ENCODE measurements at regions not wholly inside any gene's neighbourhood (a gene's known extent, or its start where the extent isn't known, plus 50 kb on each side); places are given as distances from the start of the nearest gene placed in this dataset.

DNA sequence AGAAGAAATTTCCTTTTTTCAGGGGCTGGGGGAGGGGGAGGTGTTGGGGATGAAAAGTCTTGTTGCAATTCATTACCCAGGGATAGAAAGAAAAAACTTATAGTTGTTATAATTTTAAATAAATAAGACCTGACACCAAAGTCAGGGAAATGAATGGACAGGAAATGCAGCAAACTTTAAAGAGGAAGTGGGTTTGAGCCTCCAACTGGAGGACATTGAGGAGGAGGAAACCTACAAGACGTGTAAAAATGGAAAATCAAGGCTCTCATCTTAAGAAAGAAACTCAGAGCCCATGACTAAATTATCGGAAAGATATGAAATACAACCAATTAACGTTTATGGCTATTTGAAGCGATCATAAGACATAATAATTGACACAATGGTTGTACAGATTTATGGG lies 54.4 kb downstream of the NIBAN1 start:
- no peak for DNase-seq (ENCODE audit: low spot score)

DNA sequence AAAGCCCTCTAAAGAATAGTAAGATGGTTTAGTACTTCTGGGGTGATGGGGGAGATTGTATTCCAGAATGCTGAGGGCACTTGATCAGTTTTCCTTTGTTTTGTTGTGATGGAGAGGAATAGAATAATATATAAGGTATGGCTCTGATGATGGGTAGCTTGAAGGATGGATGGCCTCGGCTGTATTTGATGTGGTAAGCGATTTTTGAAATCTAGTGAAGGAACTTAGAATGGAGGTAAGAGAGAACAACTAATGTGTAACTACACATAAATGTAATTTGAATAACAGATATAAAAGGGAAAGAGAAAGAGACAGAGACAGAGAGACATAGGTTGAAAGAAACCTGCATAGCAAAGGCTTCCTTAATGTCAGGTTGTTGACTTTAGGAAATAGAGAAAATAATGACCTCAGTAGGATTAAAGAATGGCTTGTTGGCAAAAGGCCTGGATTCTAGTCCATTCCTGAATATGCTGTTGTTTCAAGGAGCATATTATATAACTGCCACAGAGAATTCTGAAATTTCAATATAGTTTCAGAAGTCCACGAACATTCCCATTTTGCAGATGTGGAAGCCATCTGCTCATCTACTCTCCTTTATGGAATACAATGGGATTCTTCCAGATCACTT lies 58.7 kb downstream of the NIBAN1 start:
- DNase-seq (ENCODE audit: low spot score) = no peak

DNA sequence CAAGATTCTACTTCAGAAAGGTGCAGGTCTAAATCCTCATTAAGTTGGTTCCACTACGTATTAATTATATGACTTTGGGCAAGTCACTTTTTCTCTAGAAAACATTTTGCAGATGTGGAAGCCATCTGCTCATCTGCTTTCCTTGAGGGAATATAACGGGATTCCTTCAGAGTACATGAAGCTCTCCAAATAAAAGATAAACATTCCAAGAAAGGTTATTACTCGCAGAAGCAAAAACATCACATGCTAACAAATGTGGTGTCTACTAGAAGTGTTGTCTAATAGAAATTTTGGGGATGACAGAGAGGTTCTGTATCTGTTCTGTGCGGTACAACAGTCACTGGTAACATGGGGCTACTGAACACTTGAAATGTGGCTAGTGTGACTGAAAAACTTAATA lies 60.2 kb downstream of the NIBAN1 start:
- DNase-seq (ENCODE audit: low spot score) = no peak

DNA sequence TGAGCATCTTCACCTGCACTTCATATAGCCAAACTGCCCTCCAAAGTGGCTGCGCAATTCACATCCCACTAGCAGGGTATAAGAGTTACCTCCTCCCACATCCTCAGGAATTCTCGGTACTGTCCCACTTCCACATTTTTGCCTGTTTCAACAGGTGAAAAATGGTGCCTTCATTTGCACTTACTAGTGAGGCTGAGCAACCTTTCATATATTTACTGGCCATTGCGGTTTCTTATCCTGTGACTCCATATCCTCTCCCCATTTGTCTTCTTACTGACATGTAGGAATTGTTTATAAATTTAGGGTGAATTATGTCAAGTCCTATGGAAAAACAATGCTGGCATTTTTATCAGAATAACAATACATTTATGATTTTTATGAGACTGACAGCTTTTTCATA lies 61.9 kb downstream of the NIBAN1 start:
- no peak for DNase-seq (ENCODE audit: low spot score)

DNA sequence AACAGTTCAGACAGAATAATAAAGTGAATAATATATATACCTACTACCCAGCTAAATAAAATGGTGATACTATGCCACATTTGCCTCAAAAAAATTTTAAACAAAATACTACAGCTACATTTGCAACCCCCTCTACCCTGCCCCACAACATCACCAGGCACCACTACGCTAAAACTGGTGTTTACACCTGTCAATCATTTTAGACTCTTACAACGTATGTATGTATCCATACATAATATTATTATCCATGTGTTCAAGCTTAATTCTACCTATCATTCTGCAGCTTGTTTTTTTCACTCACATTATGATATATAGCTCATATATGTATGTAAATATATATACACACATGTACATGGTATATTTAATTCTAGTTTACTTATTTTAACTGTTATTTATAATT lies 62.5 kb downstream of the NIBAN1 start:
- DNase-seq (ENCODE audit: low spot score) = no peak

DNA sequence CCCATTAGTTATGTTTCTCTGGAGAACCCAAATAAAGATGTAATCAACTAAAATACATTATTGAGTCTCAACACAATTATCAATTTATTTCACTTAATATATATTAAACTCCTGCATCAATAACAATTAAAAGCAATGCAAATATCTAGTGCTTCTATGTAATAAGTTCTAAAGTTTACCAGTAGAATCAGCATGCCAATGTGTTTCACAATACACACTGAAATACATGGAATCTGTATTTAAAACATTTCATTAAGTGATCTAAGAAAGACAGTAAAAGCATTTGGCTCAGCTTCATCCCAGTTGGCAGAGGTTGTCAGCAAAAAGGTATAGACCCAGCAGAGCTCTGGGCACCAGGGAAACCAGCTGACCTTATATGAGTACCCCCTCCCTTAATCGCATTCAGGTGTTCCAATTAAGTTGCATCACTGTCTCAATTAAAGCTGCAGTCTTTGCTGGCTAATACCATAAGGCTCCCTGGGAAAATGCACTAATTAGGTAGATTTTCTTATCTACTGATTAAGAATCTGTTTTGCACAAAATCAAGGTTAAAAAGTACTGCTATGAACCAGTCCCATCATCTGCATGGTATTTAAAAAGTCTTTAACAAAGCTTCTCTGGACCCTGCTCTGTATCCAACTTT lies 63.1 kb downstream of the NIBAN1 start:
- no peak for DNase-seq (ENCODE audit: low spot score)

DNA sequence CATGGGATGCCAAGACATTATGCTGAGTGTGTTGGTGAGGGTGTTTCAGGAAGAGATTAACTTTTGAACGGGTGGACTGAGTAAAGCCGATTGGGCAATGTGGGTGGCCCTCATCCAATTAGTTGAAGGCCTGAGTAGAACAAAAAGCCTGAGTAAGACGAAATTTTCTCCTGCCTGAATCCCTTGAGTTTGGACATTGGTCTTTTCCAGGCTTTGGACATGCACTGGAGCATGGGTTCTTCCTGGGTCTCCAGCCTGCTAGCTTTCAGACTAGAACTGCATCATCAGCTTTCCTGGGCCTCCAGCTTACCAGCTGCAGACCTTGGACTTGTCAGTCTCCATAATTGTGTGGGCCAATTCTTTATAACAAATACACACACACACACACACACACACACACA lies 63.6 kb downstream of the NIBAN1 start:
- DNase-seq (ENCODE audit: low spot score) = peak; percentile 49

DNA sequence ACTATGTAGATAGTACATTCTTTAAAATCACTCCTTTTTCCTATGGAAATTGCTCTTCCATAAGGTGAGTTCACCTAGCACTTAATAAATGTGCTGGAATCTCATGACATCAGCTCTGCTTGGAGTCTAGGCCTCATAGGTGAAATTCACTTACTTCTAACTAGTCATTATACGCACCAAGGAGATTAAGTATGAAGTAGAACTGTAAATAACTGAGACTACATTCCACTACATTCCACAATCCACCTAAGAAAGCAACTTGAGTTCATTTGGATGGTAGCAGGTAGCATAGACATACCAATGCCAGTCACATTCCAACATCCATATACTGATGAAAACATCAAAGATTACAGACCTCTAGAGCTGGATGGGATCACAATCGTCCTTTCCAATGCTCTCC lies 64.3 kb downstream of the NIBAN1 start:
- no peak for DNase-seq (ENCODE audit: low spot score)

DNA sequence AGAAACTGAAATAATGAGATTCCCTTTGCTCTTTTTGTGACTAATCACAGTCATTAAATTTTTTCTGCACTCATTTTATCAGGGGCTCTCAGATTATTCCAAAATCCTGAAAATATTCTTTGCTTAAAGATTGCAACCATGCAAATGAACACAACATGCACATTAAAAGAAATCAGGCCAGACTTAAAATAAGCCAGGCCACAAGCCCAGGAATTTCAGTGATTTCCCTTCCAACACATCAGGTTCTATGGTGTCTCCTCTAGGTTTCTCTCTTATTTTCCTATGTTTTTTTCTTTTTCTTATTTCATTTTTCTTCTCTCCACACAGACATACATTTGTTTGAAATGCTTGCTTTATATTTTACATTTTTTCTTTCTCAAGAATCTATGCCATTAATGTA lies 65.3 kb downstream of the NIBAN1 start:
- DNase-seq (ENCODE audit: low spot score) = no peak

DNA sequence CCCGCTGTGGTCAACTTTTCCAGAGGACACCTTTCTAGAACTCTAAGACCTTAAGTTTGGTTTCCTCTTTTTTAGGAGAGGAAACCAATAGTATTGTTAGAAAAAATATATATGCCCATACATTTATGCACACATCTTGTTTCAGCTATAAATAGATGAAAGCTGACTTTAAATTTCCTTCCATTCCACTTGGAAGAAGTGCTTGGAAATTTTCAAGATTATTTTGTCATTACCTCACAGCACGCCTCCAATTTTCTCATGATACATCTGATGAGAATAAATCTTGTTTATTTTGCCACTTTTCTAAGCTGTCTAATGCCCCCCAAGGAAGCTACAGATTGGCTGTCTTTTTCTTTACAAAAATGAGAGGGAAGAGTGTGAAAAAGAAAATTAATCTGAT lies 65.8 kb downstream of the NIBAN1 start:
- no peak for DNase-seq (ENCODE audit: low spot score)

DNA sequence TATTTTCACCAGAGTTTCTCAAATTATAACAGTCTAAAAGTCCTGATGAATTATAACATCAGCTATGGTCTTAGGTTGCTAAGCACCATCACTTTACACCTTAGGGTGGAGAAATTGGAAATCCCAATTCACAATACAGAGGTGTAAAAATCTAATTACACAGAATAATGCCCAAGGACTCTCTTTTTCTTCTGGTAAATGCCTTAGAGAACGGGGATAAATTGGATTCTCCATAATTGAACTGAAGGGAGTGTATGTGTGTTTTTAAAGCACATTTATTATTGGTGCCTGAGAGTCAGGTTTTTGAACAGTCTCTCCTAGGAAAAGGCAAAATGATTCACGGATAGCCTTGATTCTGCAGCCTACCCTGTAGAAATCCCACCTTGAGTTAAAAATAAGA lies 66.8 kb downstream of the NIBAN1 start:
- no peak for DNase-seq (ENCODE audit: low spot score)

DNA sequence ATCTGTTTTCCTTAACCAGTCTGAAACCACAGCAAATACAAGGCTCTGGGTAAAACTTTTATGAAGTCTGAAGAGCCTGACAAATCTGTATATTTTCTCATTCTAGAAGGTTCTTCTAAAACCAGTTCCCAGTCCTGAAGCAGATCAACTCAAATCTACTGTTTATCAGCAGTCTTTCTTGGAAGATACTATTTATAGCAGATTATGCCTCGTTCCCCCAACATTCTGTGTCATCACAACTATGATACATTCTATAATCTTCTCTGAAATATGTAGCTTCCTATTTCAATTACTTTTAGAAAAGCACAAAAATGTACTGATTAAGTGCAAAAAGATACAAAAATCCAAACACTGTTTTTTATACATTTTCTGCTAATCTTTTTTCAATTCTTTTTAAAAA lies 67.5 kb downstream of the NIBAN1 start:
- DNase-seq (ENCODE audit: low spot score) = no peak

DNA sequence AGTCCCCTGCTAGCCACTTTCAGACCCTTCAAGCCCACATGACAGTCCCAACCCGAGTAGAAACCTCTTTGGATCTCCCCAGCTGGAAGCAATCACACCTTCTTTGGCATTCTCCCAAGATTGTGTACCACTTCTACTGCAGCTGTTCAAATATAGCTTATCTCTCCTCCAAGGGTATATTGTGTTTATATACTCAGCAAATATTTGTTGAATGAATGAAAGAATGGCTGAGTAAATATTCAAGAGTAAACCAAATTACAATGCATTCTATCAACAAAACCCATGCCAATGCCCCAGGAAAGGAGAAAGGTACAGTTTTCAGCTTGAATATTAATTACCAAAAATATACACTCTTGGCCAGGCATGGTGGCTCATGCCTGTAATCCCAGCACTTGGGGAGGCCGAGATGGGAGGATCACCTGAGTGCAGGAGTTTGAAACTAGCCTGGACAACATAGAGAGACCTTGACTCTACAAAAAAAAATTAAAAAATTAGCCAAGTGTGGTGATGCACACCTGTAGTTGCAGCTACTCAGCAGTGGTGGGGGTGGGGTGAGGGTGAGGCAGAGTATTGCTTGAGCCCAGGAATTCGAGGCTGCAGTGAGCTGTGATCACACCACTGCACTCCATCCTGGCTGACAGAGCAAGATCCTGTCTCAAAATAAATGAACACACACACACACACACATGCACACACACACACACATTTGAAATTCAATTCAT lies 68.5 kb downstream of the NIBAN1 start:
- no peak for DNase-seq (ENCODE audit: low spot score)

DNA sequence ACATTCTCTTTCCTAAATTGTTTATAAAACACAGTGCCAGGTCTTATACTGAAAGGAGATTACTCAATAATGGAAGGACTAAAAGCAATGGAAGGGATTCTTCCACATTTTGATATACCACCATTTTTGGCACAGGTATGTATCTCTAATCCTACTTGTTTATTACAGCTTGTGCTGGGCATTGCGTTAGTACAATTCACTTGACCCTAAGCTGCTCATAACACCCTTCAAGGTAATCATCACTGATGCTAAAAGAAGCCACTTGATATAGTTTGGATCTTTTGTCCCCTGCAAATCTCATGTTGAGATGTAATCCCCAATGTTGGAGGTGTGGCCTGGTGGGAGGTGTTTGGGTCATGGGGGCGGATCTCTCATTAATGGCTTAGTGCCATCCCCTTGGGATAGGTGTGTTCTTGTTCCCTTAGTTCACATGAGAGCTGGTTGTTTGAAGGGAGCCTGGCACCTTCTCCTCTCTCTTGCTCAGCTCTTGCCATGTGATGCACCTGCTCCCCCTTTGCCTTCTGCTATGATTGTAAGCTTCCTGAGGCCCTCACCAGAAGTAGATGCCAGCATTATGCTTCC lies 71.1 kb downstream of the NIBAN1 start:
- peak; percentile 20 for DNase-seq (ENCODE audit: low spot score)

DNA sequence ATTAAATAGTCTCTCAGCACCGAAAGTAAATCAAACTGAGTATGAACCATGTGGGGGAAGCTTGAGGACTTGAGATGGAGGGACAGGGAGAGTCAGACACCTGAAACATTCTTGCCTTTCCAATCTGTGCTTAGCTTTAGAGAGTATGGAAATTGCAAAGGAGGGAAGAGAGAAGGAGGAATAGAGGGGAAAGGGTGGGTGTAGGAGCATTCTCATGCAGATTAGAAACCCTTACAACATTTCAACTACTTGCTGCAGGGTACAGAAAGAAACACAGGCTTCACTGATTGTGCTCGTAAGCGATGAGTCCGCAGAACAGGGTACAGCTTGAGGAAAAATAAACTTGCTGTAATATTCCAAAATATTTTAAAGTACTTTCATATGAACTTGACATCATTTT lies 73.8 kb downstream of the NIBAN1 start:
- no peak for DNase-seq (ENCODE audit: low spot score)

DNA sequence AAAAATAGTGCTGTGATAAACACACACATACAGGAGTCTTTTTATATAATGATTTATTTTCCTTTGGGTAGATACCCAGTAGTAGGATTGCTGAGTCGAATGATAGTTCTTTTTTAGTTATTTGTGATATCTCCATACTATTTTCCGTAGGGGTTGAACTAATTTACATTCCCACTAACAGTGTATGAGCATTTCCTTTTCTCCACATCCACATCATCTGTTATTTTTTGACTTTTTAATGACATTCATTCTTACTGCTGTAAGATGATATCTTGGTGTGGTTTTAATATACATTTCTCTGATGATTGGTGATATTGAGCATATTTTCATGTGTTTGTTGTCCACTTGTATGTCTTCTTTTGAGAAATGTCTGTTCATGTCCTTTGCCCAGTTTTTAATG lies 78.3 kb downstream of the NIBAN1 start:
- DNase-seq (ENCODE audit: low spot score) = no peak

DNA sequence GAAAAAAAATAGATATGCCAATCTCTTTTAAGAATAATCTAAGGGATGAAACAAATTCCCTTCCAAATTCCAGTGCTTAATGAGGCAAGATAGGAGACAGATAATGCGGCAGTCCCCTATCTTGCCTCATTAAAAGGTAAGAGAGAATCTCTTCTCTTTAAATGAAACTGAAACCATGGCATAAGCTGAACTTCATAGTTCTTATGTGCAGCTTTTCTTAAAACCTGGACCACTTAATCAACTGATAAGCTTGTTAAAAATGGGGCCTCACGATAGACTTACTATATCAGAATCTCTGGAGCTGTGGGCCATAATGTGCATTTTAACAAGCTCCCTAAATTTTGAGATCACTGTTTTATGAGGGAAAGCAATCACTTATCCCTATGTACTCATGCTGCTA lies 79.2 kb downstream of the NIBAN1 start:
- no peak for DNase-seq (ENCODE audit: low spot score)

DNA sequence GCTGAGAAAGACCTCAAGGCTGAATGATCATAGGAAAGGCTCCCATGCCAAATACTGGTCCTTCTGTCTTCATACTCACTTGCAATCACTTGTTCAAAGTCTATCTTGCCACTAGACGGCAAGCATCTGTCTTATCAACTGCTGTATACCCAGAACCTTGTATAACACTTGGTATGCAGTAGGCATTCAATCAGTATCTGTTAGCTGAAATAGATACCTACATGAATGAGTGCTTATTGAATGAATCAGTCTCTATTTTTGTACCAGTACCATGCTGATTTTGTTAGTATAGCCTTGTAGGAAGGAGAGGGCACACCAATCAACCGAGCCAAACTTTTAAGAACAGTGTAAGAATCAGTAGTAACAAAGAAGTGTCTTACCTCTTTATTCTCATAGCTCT lies 80.6 kb downstream of the NIBAN1 start:
- DNase-seq (ENCODE audit: low spot score) = no peak

DNA sequence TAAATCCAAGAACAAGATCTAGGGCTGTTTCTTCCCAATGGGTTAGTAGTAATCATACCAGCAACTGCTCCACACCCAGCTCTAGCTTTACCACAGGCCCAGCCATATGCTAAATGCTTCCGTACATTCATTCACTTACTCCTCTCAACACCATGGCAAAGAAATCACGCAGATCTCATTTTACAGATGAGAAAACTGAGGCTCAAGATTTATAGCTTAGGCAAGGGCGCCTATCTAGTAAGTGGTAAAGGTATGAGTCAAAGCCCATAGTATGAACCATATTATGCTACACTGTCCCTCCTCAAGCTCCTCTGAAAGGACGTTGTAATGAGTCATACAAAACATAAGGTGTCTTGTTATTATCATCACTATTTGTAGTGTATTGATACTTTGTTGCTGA lies 82.2 kb downstream of the NIBAN1 start:
- no peak for DNase-seq (ENCODE audit: low spot score)

DNA sequence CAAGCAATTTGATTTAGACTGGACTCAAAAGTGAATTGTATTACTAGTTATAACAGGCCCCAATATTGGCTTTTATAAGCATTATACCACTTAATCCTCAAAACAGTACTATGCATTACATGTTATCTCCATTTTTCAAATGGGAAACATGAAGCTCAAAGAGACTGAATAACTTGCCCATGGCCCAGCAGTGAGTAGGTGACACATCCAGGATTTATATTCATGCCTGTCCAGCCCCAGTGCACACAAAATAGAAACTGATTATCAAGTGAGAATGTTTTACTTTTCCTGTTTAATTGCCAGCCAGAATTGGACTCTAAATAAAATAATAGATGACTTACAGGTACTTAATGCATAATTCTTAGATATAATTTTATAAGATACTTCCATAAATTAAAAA lies 82.9 kb downstream of the NIBAN1 start:
- no peak for DNase-seq (ENCODE audit: low spot score)

DNA sequence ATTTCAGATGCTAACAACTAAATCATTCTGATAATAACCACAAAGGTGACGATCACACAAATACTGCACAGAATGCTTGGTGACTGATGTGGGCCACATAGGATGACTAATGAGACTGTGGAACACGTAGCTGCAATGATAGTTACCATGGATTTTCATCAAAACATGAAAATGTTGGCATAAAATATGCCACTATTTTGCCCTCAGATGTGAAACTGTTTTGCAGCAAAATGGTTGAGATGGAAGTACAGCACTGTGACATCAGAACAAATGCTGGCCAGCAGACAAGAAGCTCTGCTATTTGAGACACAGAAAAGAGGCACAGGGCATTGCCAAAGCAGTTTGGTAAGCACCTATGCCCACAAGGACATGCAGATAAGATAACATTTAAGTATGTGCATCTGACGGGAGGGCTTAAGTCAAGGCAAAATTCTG lies 83.8 kb downstream of the NIBAN1 start:
- peak; percentile 14 for DNase-seq (ENCODE audit: low spot score)

DNA sequence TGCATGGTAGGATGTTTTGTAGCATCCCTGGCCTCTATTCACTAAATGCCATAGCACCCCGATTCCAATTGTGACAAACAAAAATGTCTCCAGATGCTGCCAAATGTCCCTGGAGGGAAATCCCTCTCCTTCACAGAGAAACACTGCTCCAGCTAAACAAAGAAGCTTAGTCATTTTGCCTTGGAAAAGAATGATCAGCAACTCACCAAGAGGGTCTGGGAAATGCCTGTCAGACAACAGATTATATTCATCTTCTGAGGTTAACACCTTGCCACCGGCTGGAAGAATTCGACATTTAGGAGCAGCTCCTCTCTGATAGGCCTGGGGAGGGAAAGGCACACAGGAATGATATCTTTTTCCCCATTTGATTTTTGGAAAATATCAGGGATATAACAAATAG lies 84.4 kb downstream of the NIBAN1 start:
- DNase-seq (ENCODE audit: low spot score) = no peak

DNA sequence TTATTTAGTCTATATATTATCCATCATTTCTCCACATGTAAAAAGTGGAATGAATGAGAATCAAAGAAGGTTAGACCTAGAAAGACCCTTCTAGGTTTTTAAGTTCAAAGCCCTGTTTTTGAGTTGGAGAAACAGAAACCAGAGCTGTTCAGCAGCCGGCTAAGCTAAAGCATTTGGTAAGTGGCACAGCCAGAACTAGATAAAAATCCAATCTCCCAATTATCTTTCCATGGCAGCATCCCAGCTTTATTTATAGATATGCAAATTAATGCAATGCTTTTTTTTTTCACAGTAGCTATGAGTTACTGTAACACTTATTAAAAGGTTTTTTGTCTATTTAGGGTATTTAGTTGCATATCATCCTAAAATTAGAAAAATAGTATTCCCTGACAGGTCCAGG lies 85.1 kb downstream of the NIBAN1 start:
- DNase-seq (ENCODE audit: low spot score) = no peak
